ENCODE measurements at regions not wholly inside any gene's neighbourhood (a gene's known extent, or its start where the extent isn't known, plus 50 kb on each side); places are given as distances from the start of the nearest gene placed in this dataset.

DNA sequence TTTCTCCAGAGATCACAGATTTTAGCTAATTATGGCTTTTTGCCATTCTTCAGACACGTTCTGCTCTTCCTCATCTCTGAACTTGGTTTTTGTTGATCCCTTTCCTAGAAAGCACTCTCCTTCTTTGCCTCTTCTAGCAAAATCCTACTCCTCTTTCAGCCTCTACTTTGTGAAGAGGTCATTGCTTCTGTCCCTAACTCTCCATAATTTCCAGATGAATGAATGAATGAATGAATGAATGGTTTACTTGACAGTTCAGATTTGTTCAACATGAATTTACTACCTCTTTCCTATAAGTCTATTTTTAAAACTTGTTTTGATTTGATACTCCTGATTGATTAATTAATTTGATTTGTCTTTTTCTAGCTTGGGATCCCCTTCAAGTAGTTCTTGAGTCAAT is 94.0 kb upstream of the IFNGR1 start:
- TF ChIP-seq, protein P1, sequence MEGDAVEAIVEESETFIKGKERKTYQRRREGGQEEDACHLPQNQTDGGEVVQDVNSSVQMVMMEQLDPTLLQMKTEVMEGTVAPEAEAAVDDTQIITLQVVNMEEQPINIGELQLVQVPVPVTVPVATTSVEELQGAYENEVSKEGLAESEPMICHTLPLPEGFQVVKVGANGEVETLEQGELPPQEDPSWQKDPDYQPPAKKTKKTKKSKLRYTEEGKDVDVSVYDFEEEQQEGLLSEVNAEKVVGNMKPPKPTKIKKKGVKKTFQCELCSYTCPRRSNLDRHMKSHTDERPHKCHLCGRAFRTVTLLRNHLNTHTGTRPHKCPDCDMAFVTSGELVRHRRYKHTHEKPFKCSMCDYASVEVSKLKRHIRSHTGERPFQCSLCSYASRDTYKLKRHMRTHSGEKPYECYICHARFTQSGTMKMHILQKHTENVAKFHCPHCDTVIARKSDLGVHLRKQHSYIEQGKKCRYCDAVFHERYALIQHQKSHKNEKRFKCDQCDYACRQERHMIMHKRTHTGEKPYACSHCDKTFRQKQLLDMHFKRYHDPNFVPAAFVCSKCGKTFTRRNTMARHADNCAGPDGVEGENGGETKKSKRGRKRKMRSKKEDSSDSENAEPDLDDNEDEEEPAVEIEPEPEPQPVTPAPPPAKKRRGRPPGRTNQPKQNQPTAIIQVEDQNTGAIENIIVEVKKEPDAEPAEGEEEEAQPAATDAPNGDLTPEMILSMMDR (IDR thresholded peaks at IDR 0.05), result no peak
- TF ChIP-seq ZFX (IDR thresholded peaks at IDR 0.05; ENCODE audit: borderline replicate concordance), result no peak
